HL-60/S4 treated with phorbol 12-myristate 13-acetate at 8.2 ng/mL for 4 days and 3 days (cell line): ENCODE measurements at regions not wholly inside any gene's neighbourhood (a gene's known extent, or its start where the extent isn't known, plus 50 kb on each side); places are given as distances from the start of the nearest gene placed in this dataset.

Source experiments
- in situ Hi-C: fragments of 300-500 bp; cut with MboI; formaldehyde crosslinking; loops from 2 replicates; pipeline ENCODE4 v1.15.0; 2022; ENCODE audit warnings: low sequenced_read_pairs

- in situ Hi-C loops, result no loop called here
These were observed 505.3 kb upstream of the CPEB2 start for GRCh38 chr4:14496969-14497368.

- in situ Hi-C loops, result no loop called here
These were observed 498.1 kb upstream of the CPEB2 start for GRCh38 chr4:14504162-14504561.

GRCh38 chr4:14513471-14513870, 488.8 kb upstream of the CPEB2 start:
- in situ Hi-C loops, result no loop called here

GRCh38 chr4:14515556-14515955, 486.7 kb upstream of the CPEB2 start:
- in situ Hi-C loops, result no loop called here

GRCh38 chr4:14518136-14518535, 484.1 kb upstream of the CPEB2 start:
- in situ Hi-C loops, result no loop called here

GRCh38 chr4:14520171-14520570, 482.1 kb upstream of the CPEB2 start:
- in situ Hi-C loops, result no loop called here

DNA sequence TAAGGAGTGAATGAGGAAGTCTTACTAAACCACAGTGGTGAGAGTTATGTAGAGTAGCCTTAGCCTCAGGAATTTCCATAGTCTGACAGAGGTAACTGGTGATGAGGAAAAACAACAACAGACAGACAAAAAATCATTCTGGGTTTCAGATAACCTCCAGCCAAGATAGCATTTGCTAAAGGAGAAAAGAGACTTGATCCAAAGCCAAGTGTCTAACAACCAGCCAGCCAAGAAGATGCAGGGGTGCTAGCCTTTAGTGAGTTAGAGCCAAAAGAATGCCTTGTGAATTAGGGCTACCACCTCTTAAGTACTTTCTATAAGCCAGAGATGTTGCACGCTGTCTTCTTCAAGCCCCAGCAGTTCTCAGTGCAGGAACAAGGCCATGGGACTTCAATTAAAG, 478.0 kb upstream of the CPEB2 start:
- in situ Hi-C loops, result no loop called here

DNA sequence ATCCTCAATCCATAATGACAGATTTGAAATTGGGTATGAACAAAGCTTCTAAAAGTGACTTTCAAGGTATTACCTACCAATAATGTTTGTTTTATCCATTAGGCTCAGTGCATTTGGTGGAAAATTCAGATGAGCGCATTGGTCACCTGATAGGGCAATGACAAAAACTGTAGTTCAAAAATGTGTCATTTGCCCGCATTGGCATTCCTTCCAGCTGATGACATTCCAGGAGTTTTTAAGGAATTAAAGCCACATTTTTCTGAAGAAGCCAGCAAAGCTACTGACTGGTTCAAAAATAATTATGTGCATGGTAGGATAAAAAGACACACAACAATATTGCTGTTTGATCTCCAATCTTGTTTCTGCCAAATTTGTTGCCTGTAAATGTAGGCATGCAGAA, 473.4 kb upstream of the CPEB2 start:
- in situ Hi-C loops, result no loop called here

DNA sequence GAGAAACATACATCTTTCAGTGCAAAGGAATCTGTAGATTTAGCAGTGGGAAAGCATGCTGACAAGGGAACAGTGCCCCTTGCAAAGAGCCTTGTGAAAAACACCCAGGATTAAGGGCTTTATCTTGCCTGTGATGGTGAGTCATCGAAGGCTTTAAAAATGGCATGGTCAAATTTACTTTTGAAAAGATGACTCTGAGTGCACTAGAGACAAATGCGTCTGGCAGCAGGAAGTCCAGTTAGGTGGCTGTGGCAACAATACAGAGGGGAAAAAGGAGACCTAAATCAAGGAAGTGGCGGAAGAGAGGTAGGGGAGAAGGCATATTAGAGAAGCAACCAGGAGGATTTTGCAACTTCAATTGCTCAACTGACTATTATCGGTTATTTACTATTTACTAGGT, 472.6 kb upstream of the CPEB2 start:
- in situ Hi-C loops, result no loop called here

DNA sequence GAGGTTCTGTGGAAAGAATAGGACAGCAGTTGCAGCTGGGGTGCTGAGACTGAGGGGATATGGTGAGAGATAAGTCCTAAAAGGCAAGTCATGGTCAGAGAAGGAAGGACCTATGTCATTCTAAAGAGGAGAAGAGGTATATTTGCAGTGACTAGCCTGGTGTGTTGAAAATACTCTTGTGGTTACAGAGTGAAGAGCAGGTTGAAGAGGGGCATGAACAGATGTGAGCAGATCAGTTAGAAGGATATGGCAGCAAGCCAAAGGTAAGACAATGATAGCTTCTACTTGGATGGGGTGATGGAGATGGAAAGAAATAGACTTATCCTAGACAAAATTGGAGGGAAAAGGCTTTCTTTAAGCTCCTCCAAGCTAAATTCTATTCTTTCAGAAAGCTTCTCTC, 469.8 kb upstream of the CPEB2 start:
- in situ Hi-C loops, result no loop called here

GRCh38 chr4:14539246-14539645, 463.0 kb upstream of the CPEB2 start:
- in situ Hi-C loops, result no loop called here

GRCh38 chr4:14545163-14545562, 457.1 kb upstream of the CPEB2 start:
- in situ Hi-C loops, result no loop called here

DNA sequence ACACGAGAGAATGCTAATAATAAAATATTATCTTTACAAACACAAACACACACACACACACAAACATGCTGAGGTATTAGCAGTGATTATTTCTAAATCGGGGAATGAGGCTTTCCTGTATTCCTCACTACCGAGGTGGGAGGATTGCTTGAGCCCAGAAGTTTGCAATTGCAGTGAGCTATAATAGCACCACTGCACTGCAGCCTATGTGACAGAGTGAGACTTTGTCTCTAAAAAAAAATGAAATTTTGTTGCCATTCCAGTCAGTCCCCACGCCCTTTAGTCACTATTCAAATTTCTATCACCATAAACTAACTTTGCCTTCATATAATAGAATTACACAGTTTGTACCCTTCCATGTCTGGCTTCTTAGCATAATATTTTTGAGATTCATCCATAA, 456.5 kb upstream of the CPEB2 start:
- in situ Hi-C loops, result no loop called here

DNA sequence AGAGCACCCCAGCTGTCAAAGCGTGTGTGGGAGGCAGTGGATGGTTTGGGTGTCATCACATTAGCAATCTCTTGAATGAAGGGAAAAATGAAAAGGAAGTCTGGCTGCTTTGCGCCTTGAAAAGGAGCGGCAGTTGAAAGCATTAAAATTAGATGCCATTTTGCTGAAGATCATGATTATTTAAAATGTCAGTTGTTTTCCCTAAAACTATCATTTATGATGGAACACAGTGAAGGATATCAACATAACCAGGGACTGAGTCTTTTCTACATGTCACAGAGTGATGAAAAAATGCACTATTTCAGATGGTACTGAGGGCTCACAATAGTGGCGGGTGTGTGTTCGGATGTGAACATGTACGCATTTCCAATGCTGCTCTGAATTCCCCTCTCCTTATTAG, 450.2 kb upstream of the CPEB2 start:
- in situ Hi-C loops, result no loop called here

DNA sequence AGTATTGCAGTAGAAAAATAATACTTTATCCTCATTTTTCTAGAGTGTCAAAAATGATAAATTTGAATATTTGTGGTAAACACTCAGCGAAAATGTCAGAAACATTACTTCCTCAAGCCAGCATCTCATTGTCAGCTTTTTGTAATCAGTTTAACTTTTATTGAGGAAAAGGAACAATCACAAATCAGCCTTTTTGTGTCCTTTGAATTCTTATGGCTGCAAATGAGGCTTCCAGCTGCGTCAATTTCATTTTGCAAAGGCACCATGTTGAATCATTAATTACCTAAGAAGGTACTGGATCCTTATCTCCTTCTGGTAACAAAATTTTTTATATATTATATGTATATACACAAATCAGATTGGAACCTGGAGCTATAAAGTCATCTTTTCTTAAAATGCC, 442.6 kb upstream of the CPEB2 start:
- in situ Hi-C loops, result no loop called here

- in situ Hi-C loops, result no loop called here
These were observed 441.7 kb upstream of the CPEB2 start for GRCh38 chr4:14560577-14560976.

DNA sequence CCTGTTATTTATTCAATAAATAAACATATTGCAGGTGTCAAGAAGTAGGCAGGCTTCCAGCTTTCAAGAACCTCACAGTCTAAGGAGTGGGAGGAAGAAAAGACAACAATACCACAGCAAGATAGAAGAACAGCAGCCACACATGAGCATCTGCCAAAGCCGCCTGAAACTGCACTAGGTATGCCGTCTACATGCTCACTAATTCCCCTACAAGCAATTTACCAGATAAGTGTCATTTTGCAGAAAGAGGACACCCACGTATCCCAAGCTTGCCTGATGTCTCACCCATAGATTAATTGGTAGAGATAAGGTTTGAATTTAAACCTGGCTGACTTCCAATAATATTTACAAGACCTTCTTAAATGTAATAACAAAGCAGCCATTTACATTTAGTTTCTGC, 439.4 kb upstream of the CPEB2 start:
- in situ Hi-C loops, result no loop called here

DNA sequence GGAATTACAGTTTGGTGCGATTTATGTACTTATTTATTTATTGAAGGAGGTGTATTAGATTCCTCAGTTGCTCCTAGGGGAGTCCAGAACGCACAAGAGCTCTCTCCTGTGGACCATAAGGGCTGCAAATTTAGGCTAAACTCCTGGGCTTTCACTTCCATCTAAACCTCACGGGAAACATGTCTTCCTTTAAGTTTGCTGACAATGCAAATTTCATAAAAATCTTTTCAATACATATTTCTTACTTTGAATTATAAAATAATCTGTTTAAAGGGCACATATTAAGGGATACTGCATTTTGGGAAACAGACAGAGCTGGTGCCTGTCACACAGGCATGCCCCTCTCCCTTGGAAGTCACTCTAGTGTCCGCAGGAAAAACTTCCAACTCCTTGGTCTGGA, 438.0 kb upstream of the CPEB2 start:
- in situ Hi-C loops, result no loop called here

DNA sequence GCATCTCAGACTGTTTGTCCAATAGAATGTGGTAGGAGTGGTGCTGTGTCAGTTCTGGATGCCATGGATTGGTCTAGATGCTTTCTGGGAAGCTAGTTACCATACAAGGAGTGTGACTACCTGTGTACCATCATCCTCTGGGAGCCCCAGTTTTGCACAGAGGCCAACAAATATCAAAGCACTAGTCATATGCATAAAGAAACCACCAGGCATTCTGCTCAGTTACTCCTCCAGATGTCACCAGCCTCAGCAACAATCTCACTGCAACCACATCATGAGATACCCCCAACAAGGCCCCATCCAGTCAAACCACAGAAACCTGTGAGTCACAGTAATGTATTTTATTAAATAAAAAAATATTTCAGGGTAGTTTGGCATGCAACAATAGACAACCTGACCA, 435.8 kb upstream of the CPEB2 start:
- in situ Hi-C loops, result no loop called here

GRCh38 chr4:14568351-14568750, 433.9 kb upstream of the CPEB2 start:
- in situ Hi-C loops, result no loop called here

DNA sequence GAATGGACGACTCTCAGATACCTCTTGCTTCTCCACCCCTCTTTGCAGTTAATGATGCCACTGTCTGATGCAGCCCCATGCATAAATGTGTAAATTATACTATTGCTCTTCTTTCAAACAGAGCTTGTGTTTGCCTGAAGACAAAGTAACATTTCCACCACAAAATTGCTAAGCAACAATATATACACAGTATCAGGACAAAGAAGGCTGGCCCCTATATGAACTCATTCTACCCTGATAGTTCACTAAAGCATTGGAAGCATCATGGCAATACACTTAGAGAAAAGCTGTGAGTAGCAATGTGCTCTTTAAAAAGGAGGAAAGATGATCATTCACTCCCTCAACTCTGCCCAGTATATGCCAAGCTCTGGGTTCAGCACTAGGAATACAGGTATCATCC, 427.0 kb upstream of the CPEB2 start:
- in situ Hi-C loops, result no loop called here

- in situ Hi-C loops, result no loop called here
These were observed 426.4 kb upstream of the CPEB2 start for GRCh38 chr4:14575919-14576318.

DNA sequence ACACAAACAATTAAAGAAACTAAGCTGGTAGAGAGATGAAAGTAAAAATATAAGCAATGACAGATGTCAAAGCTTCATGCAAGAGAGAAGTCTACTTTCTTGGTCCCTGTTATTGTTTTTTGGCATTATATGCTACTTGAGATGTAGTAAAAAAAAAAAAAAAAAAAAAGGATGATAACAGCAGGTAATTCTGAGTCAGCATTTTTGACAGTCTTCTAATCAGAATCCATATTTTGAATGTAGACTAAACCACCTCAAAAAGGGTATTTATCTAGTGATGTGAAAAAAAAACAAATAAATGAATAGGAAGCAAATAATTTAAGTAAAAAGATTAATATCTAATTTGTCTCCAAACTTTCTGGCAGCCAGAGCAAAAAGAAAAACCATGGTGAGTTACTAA, 422.2 kb upstream of the CPEB2 start:
- in situ Hi-C loops, result no loop called here

DNA sequence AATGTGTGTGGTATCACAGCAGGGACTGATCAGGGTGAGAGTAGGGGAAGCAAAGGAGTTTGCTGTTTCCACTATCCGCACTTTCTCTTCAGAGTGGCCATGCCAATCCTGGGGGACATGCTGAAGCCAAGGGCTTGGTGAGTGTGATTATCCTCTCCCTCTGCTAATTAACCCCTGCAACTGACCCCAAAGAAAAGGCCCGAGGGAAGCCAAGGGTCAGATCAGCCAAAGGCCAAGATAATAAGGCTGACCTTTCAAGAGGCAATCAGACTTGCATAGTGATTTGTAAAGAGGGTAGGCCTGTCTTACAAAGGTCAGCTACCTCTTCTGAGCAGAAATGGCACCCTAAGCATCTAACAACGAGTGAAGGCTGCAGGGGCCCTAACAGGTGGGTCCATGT, 420.5 kb upstream of the CPEB2 start:
- in situ Hi-C loops, result no loop called here
